H9 (cell line): ENCODE measurements at regions not wholly inside any gene's neighbourhood (a gene's known extent, or its start where the extent isn't known, plus 50 kb on each side); places are given as distances from the start of the nearest gene placed in this dataset.

Source experiments
- DNase-seq: peaks from one replicate; pipeline ENCODE4 v3.0.0-alpha.2; 2017
- H2AFZ ChIP-seq: one replicate; pipeline ENCODE4 v1.6.1; 2013; ENCODE audit warnings: mild to moderate bottlenecking, low read length, control low read depth, moderate library complexity
- H2AK5ac ChIP-seq: 2 replicates; pipeline ENCODE4 v1.6.1; 2013; ENCODE audit warnings: low read length, control low read depth, mixed read lengths; ENCODE audit not compliant: insufficient read length
- H2BK120ac ChIP-seq: one replicate; pipeline ENCODE4 v1.6.1; 2013; ENCODE audit warnings: low read depth, mild to moderate bottlenecking, low read length, control low read depth, inconsistent platforms; ENCODE audit not compliant: poor library complexity, severe bottlenecking
- H2BK12ac ChIP-seq: 2 replicates; pipeline ENCODE4 v1.6.1; 2013; ENCODE audit warnings: low read length, control low read depth, mixed read lengths, low read depth; ENCODE audit not compliant: insufficient read length
- H2BK15ac ChIP-seq: 2 replicates; pipeline ENCODE4 v1.6.1; 2013; ENCODE audit warnings: low read depth, low read length, control low read depth
- H2BK20ac ChIP-seq: one replicate; pipeline ENCODE4 v1.6.1; 2013; ENCODE audit warnings: low read depth, mild to moderate bottlenecking, low read length, control low read depth, inconsistent platforms; ENCODE audit not compliant: poor library complexity, severe bottlenecking
- H2BK5ac ChIP-seq: 2 replicates; pipeline ENCODE4 v1.6.1; 2013; ENCODE audit warnings: low read length, control low read depth, mixed read lengths; ENCODE audit not compliant: insufficient read length
- H3K14ac ChIP-seq: 2 replicates; pipeline ENCODE4 v1.6.1; 2013; ENCODE audit warnings: low read length, control low read depth; ENCODE audit not compliant: insufficient read depth
- H3K18ac ChIP-seq: 2 replicates; pipeline ENCODE4 v1.6.1; 2013; ENCODE audit warnings: low read depth, mild to moderate bottlenecking, mixed read lengths, low read length, control low read depth; ENCODE audit not compliant: insufficient read length
- H3K23ac ChIP-seq: 2 replicates; pipeline ENCODE4 v1.6.1; 2013; ENCODE audit warnings: low read length, control low read depth, mixed read lengths, low read depth; ENCODE audit not compliant: insufficient read length
- H3K23me2 ChIP-seq: 2 replicates; pipeline ENCODE4 v1.6.1; 2013; ENCODE audit warnings: low read depth, mild to moderate bottlenecking, mixed read lengths, low read length, control low read depth; ENCODE audit not compliant: insufficient read length, poor library complexity, severe bottlenecking
- H3K27ac ChIP-seq: 2 replicates; pipeline ENCODE4 v1.5.1; 2013; ENCODE audit warnings: low read length, control low read depth, mixed read lengths, low read depth; ENCODE audit not compliant: insufficient read length
- H3K27me3 ChIP-seq: 2 replicates; pipeline ENCODE4 v1.6.1; 2013; ENCODE audit warnings: low read length, control low read depth, inconsistent platforms; ENCODE audit not compliant: insufficient read depth
- H3K4ac ChIP-seq: 2 replicates; pipeline ENCODE4 v1.6.1; 2013; ENCODE audit warnings: low read depth, mild to moderate bottlenecking, control low read depth, inconsistent platforms, low read length, moderate library complexity
- H3K4me1 ChIP-seq: 2 replicates; pipeline ENCODE4 v1.6.1; 2013; ENCODE audit warnings: low read length, control low read depth, inconsistent platforms; ENCODE audit not compliant: insufficient read depth
- H3K4me2 ChIP-seq: 2 replicates; pipeline ENCODE4 v1.6.1; 2013; ENCODE audit warnings: low read length, control low read depth, mixed read lengths; ENCODE audit not compliant: insufficient read length, insufficient read depth
- H3K56ac ChIP-seq: 2 replicates; pipeline ENCODE4 v1.6.1; 2013; ENCODE audit warnings: low read depth, mild to moderate bottlenecking, mixed read lengths, low read length, control low read depth; ENCODE audit not compliant: insufficient read length
- H3K79me1 ChIP-seq: 2 replicates; pipeline ENCODE4 v1.6.1; 2013; ENCODE audit warnings: low read depth, mild to moderate bottlenecking, moderate library complexity, low read length, control low read depth, inconsistent platforms; ENCODE audit not compliant: insufficient read depth, poor library complexity, severe bottlenecking
- H3K79me2 ChIP-seq: 2 replicates; pipeline ENCODE4 v1.6.1; 2013; ENCODE audit warnings: low read length, control low read depth, inconsistent platforms; ENCODE audit not compliant: insufficient read depth
- H3K9ac ChIP-seq: 2 replicates; pipeline ENCODE4 v1.6.1; 2013; ENCODE audit warnings: low read length, control low read depth, mixed read lengths; ENCODE audit not compliant: insufficient read length; ENCODE audit errors: extremely low read depth
- H3K9me3 ChIP-seq: one replicate; pipeline ENCODE4 v1.6.1; 2013; ENCODE audit warnings: low read depth, low read length, inconsistent platforms; ENCODE audit not compliant: control insufficient read depth
- H3T11ph ChIP-seq: one replicate; pipeline ENCODE4 v1.6.1; 2013; ENCODE audit warnings: mild to moderate bottlenecking, low read length, control low read depth, inconsistent platforms
- H4K20me1 ChIP-seq: one replicate; pipeline ENCODE4 v1.6.1; 2013; ENCODE audit not compliant: control insufficient read depth, insufficient read length, insufficient read depth
- H4K5ac ChIP-seq: 2 replicates; pipeline ENCODE4 v1.6.1; 2013; ENCODE audit warnings: low read depth, mild to moderate bottlenecking, mixed read lengths, low read length, control low read depth; ENCODE audit not compliant: insufficient read length
- H4K8ac ChIP-seq: replicated peaks from 2 replicates; pipeline ENCODE4 v1.6.1; 2013; ENCODE audit warnings: low read length, control low read depth, mixed read lengths, low read depth; ENCODE audit not compliant: insufficient read length
- H4K91ac ChIP-seq: 2 replicates; pipeline ENCODE4 v1.6.1; 2013; ENCODE audit warnings: low read depth, mild to moderate bottlenecking, moderate library complexity, mixed read lengths, low read length, control low read depth; ENCODE audit not compliant: insufficient read length
- H3K27ac Mint-ChIP-seq, 3 experiments: 2 replicates in 2 of 3; 3 replicates in 1 of 3; pipeline ENCODE4 v1.8.0; 2020 to 2021; ENCODE audit warnings: mixed read lengths in 3 of 3, mild to moderate bottlenecking in 1 of 3, moderate library complexity in 1 of 3
- H3K27me3 Mint-ChIP-seq: 2 replicates; pipeline ENCODE4 v1.8.0; 2021; ENCODE audit warnings: low read depth, mild to moderate bottlenecking, moderate library complexity, mixed read lengths
- H3K36me3 Mint-ChIP-seq, 3 experiments: 2 replicates in 2 of 3; 3 replicates in 1 of 3; pipeline ENCODE4 v1.8.0; 2020 to 2021; ENCODE audit warnings: low read depth in 3 of 3, mixed read lengths in 3 of 3; ENCODE audit not compliant: insufficient read depth in 1 of 3
- H3K4me1 Mint-ChIP-seq, 2 experiments: 2 replicates each; pipeline ENCODE4 v1.8.0; 2020; ENCODE audit warnings: mixed read lengths in 2 of 2
- H3K4me3 Mint-ChIP-seq, 2 experiments: 2 replicates in 1 of 2; 3 replicates in 1 of 2; pipeline ENCODE4 v1.8.0; 2020 to 2021; ENCODE audit warnings: mild to moderate bottlenecking in 2 of 2, mixed read lengths in 2 of 2, moderate library complexity in 1 of 2
- H3K9me3 Mint-ChIP-seq, 2 experiments: 2 replicates in 1 of 2; 3 replicates in 1 of 2; pipeline ENCODE4 v1.8.0; 2020; ENCODE audit warnings: mild to moderate bottlenecking in 2 of 2, mixed read lengths in 2 of 2, moderate library complexity in 1 of 2
- CTCF ChIP-seq: fragments of 200-600 bp; sonication (generic); conservative IDR thresholded peaks from 3 replicates; pipeline ENCODE4 v1.8.0; 2021; ENCODE audit warnings: antibody characterized with exemption, mild to moderate bottlenecking
- WGBS: extraction: QIAGEN DNeasy Blood & Tissue Kit; methylation state at CpG from one replicate; pipeline ENCODE4 v1.1.7; 2013; ENCODE audit warnings: missing lambda C conversion rate, low lambda C conversion rate, mixed read lengths; ENCODE audit not compliant: insufficient read length; ENCODE audit errors: extremely low coverage; 5-methylcytosine and 5-hydroxymethylcytosine counted together

- no peak for DNase-seq
- Histone ChIP-seq H3K18ac (no peak overlapping the region), H4K91ac (no peak overlapping the region), H3K23me2 (no peaks in the 10 kb centered on the region), H3K56ac (no peak overlapping the region), H3K14ac (no peak overlapping the region), H2AK5ac (no peak overlapping the region), H3K79me1 (no peaks in the 10 kb centered on the region), H3K23ac (no peak overlapping the region), H4K8ac (no peak overlapping the region), H2BK12ac (no peak overlapping the region), H4K20me1 (no peaks in the 10 kb centered on the region), H3K4me2 (no peak overlapping the region), H3K27ac (no peak overlapping the region), H2BK120ac (no peak overlapping the region), H3K9me3 (no peaks in the 10 kb centered on the region), H2AFZ (no peak overlapping the region), H4K5ac (no peak overlapping the region), H3T11ph (no peak overlapping the region), H2BK5ac (no peak overlapping the region), H3K4me1 (no peaks in the 10 kb centered on the region), H2BK20ac (no peak overlapping the region), H3K79me2 (no peaks in the 10 kb centered on the region), H3K27me3 (no peaks in the 10 kb centered on the region), H3K9ac (no peak overlapping the region), H3K4ac (no peak overlapping the region), H2BK15ac (no peak overlapping the region)
- Mint-ChIP-seq H3K4me3 (no peak overlapping the region), H3K27ac (no peak overlapping the region), H3K36me3 (peaks cover 0 to 7% (median 0%) of the 10 kb centered on the region in 3 experiments; a peak in 3 of 7 replicates), H3K9me3 (peaks cover 1 to 11% of the 10 kb centered on the region in 2 experiments; a peak in 4 of 5 replicates), H3K4me1 (peaks cover 11 to 13% of the 10 kb centered on the region in 2 experiments), H3K27me3 (peaks cover 2% of the 10 kb centered on the region; the same call in 1 of the 2 replicates)
- no peak for TF ChIP-seq CTCF
- WGBS, result no CpG with 5 or more reads among the region's 6 CpGs
These were observed 194.8 kb downstream of the SYK start for GRCh38 chr9:90996154-90997065.
